GM06990 (cell line): ENCODE measurements at regions not wholly inside any gene's neighbourhood (a gene's known extent, or its start where the extent isn't known, plus 50 kb on each side); places are given as distances from the start of the nearest gene placed in this dataset.

Source experiments
- DNase-seq: peaks from one replicate; pipeline ENCODE4 v3.0.0-alpha.2; 2011; ENCODE audit not compliant: insufficient read length; ENCODE audit errors: extremely low read depth
- H3K27me3 ChIP-seq: replicated peaks from 2 replicates; pipeline ENCODE4 v1.6.0; 2011; ENCODE audit warnings: low read length; ENCODE audit not compliant: control insufficient read depth, insufficient read depth
- H3K36me3 ChIP-seq: 2 replicates; pipeline ENCODE4 v1.5.1; 2011; ENCODE audit warnings: low read length; ENCODE audit not compliant: control insufficient read depth, insufficient read depth
- H3K4me3 ChIP-seq: replicated peaks from 2 replicates; pipeline ENCODE4 v1.5.1; 2011; ENCODE audit warnings: low read depth, mild to moderate bottlenecking, control low read depth, low read length
- TF ChIP-seq, protein P1 (sequence below): IDR thresholded peaks from 2 replicates; pipeline ENCODE4 v1.5.1; 2011; ENCODE audit warnings: low read length, control low read depth, mild to moderate bottlenecking, inconsistent platforms; ENCODE audit not compliant: insufficient read depth, poor library complexity, severe bottlenecking

GRCh38 chr15:38678281-38678680 is 113.7 kb upstream of the RASGRP1 start:
- DNase-seq, result no peak
- Histone ChIP-seq H3K4me3 (no peak overlapping the region), H3K36me3 (no peaks in the 10 kb centered on the region), H3K27me3 (no peaks in the 10 kb centered on the region)
- TF ChIP-seq, protein P1, sequence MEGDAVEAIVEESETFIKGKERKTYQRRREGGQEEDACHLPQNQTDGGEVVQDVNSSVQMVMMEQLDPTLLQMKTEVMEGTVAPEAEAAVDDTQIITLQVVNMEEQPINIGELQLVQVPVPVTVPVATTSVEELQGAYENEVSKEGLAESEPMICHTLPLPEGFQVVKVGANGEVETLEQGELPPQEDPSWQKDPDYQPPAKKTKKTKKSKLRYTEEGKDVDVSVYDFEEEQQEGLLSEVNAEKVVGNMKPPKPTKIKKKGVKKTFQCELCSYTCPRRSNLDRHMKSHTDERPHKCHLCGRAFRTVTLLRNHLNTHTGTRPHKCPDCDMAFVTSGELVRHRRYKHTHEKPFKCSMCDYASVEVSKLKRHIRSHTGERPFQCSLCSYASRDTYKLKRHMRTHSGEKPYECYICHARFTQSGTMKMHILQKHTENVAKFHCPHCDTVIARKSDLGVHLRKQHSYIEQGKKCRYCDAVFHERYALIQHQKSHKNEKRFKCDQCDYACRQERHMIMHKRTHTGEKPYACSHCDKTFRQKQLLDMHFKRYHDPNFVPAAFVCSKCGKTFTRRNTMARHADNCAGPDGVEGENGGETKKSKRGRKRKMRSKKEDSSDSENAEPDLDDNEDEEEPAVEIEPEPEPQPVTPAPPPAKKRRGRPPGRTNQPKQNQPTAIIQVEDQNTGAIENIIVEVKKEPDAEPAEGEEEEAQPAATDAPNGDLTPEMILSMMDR, result no peak

- Histone ChIP-seq H3K27me3 (no peaks in the 10 kb centered on the region), H3K4me3 (no peak overlapping the region), H3K36me3 (no peaks in the 10 kb centered on the region)
- TF ChIP-seq, protein P1, result no peak
- DNase-seq, result no peak
These were observed 116.2 kb upstream of the RASGRP1 start for GRCh38 chr15:38680775-38681174.

- no peaks in the 10 kb centered on the region for H3K36me3 ChIP-seq
- H3K27me3 ChIP-seq, result no peaks in the 10 kb centered on the region
- H3K4me3 ChIP-seq, result no peak overlapping the region
- TF ChIP-seq, protein P1, result no peak
- DNase-seq, result no peak
These were observed 117.7 kb upstream of the RASGRP1 start for GRCh38 chr15:38682363-38682762.

GRCh38 chr15:38682861-38683260 is 118.2 kb upstream of the RASGRP1 start:
- no peak overlapping the region for H3K4me3 ChIP-seq
- DNase-seq, result no peak
- no peaks in the 10 kb centered on the region for H3K36me3 ChIP-seq
- no peaks in the 10 kb centered on the region for H3K27me3 ChIP-seq
- TF ChIP-seq, protein P1, result no peak

DNA sequence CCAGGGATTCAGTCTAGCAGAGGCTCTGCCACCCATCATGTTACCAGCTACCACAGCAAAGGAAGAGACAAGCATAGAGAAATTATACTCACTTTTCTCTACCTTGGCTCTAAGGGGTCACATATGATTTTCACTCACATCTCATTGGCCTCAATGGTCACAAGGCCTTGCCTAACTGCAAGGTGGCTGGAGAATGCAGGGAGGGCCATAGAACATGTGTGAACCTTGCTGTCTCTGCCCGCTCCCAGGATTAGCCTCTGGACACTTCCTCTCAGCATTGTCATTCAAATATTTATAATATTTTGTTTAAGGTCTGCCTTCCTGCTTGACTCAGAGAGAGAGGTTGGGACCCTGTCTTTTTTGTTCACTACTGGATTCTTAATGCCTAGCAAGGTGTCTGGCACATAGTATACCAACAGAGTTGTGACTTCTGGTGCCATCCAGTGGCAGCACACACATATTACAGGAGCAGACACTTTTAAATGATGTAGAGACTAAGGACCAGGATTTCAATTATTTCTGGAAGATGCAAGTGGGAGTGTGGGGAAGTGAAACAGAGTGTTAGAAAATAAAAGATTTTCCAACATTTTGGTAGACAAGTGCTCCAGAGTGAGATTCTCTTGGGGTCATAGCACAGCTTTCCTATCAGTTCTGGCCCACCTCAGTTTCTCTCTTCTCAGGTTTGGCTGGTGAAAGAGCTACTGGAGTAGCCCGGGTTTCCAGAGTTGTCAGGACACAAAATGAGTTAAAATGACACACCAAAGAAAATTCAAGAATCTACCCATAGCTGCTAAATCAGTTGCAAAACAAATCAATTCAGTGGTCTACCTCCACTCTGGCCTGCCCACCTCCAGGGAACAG is 119.0 kb upstream of the RASGRP1 start:
- Histone ChIP-seq H3K27me3 (no peaks in the 10 kb centered on the region), H3K4me3 (no peak overlapping the region), H3K36me3 (no peaks in the 10 kb centered on the region)
- TF ChIP-seq, protein P1, result peak; percentile 71
- DNase-seq, result no peak
